Midbrain (tissue), 1 donor: ENCODE measurements at regions not wholly inside any gene's neighbourhood (a gene's known extent, or its start where the extent isn't known, plus 50 kb on each side); places are given as distances from the start of the nearest gene placed in this dataset.
A peak's percentile ranks its signal among the peaks of the same experiment; 100 is the strongest.

Experiments
- DNase-seq: peaks from one replicate; lab custom pipeline; 2025; lab: John Stamatoyannopoulos, UW

DNA sequence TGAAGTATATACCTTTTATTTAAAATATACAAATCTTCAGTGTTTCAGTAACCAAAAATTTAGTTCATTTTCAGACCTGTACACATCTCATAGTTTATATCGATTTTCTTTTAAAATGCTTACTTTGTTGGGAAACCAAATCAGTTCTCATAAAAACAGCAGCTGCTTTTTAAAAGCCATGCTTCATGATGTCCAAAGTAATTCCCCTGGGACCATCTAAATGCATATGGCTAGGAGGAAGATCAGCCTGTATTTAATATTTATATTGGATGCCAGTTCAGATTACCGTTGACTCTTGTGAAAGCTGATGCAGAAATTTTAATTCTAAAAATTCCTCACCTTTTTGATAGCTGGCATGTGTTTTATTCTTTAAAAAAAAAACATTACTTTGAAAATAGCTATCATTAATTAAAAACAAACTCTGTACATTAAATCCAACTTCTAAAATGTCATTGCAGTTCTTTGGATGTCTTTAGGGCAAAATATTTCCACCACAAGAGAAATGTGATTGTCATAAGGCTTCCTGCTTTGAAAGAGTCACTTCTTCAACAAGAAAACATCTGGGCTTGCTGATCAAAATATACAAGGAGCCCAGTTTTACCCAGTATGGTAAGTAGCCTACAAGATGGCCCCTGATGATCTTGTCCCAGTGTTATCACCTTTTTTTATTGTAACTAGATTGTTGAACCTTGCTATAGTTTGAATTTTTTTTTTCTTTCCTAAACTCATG lies 1242.9 kb upstream of the CDH6 start:
- DNase-seq: no peak

DNA sequence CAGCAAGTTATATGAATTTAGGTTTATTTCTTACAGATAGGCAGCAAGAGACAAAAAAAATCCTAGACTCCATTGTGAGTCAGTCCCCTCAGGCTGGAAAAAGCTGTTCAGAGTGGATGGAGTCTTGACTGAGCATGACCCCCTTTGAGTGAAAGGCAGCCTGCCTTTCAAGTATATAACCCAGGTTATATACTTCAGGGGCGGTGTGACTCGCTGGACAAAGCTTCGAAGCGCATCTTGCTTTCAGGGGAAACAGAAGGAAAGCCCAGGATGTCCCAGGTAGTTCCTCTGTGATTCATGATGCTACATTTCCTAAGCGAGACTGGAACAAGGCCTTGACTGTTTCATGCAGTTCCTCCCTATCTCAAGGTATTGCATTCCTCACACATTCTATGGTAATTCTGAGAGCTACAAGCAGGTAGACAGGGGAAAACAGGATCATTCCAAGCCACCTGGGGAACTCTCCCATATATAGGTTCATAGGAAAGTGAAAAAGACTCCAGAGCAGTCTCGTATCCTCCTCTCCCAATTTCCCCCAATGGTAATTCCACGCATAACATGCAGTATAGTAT lies 1244.1 kb upstream of the CDH6 start:
- no peak for DNase-seq

DNA sequence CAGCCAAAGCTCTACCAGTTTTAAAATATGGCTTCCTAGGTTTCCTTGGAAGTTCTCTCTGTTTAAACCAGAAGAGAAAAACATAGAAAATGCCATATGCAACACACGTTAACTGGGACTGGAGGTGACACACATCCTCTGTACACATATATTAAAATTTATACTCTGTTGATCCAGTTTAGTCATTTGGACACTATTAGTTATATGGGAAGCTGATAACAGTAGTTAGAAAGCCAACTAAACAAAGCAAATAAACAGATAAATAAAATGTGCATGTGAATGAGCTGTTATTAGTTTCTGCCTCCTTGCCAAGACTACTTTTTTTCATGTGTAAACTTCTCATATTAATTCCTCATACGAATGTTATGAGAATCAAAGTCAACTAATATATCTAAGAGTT lies 1249.2 kb upstream of the CDH6 start:
- no peak for DNase-seq

GRCh38 chr5:29942089-29942488 lies 1251.4 kb upstream of the CDH6 start:
- no peak for DNase-seq

GRCh38 chr5:29939988-29940387 lies 1253.5 kb upstream of the CDH6 start:
- no peak for DNase-seq

DNA sequence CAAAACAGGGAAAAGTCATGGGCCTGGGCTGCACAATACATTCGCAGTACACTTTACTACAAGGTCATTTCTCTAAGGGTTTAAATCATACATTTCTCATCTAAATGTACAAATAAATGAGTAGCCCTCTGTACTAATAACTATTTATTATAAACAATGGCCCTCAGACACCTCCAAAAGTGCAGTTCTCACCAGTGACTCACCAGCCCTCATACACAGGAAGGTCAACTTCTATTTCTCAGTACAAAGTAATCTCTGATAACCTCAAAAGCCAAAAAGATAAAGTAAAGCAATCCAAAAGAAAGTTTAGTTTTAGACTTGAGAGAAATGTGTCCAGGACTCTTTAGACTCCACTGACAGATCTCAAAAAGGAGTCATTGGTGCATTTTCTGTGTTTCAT lies 1258.1 kb upstream of the CDH6 start:
- no peak for DNase-seq

- DNase-seq: no peak
Observed at GRCh38 chr5:29930316-29930715, 1263.2 kb upstream of the CDH6 start.

GRCh38 chr5:29924107-29924506 lies 1269.4 kb upstream of the CDH6 start:
- DNase-seq: no peak

GRCh38 chr5:29905626-29906353 lies 1287.7 kb upstream of the CDH6 start:
- no peak for DNase-seq

DNA sequence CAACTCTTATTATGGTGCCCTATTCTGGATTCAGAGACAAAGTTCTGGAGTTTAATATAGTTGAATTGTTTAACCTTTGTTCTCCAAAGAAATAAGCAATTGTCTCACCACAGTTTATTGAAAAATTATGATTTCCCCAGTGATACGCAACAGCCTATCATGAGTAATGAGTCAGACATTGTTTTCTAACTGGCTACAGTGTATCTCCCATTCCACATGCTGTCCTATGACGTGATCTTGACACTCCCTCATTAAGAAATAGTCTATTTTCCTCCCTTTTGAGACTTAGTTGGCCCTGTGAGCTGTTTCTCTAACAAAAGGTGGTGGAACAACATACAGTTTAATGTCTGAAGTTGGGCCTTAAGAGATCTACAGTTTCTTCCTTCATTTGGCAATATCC lies 1290.6 kb upstream of the CDH6 start:
- DNase-seq: no peak

- DNase-seq: no peak
Observed at GRCh38 chr5:29899583-29899982, 1293.9 kb upstream of the CDH6 start.

GRCh38 chr5:29897916-29898315 lies 1295.6 kb upstream of the CDH6 start:
- DNase-seq: no peak

- no peak for DNase-seq
Observed at GRCh38 chr5:29896646-29897045, 1296.8 kb upstream of the CDH6 start.

- DNase-seq: no peak
Observed at GRCh38 chr5:29894668-29895067, 1298.8 kb upstream of the CDH6 start.

DNA sequence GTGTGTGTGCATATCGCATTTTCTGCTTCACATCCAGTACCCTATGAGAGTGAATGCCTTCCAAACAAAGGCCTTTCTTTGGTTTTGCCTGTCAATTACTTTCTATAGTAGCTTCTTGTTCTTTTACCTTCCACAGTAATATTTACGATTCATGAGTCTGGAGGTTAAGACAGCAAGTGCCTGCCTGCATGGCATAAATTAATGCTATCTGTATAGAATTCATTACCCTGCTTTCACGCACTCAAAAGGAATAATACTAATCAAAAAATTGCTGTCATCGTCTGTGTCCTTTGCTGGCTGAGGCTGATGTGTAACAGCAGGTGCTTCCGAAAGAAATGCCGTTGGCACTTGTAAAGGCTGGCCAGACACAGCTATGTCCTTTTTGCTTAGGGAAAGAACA lies 1304.4 kb upstream of the CDH6 start:
- peak; percentile 1 for DNase-seq

DNA sequence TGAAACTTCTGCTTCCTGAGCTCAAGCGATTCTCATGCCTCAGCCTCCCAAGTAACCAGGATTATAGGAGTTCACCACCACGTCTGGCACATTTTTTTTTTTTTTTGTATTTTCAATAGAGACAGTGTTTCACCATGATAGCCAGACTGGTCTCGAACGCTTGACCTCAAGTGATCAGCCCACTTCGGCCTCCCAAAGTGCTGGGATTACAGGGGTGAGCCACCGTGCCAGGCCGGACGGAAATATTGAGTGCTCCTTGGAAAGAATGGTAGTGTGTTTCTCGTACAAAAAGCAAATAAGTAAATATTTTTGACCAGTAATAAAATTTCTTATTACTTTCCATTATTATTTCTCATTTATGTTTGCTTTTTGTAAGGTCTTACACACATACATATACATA lies 1307.9 kb upstream of the CDH6 start:
- no peak for DNase-seq

DNA sequence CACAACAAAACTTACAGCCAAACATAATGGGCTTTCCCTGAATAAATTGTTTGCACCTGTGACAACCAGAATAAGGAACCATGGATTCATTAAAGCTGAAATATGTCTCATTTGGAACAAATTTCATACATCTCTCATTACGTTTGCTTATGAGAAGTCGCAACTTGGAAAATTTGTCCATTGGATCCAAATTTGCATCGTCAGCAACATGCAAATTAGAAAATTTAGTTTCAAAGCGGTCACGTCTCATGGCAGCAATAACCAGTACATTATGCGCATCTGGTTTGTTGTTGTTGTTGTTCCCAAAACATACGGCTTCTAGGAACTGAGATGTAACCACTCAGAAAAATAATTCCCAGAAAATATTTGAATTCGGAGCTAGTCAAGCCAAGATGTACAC lies 1311.5 kb upstream of the CDH6 start:
- no peak for DNase-seq

DNA sequence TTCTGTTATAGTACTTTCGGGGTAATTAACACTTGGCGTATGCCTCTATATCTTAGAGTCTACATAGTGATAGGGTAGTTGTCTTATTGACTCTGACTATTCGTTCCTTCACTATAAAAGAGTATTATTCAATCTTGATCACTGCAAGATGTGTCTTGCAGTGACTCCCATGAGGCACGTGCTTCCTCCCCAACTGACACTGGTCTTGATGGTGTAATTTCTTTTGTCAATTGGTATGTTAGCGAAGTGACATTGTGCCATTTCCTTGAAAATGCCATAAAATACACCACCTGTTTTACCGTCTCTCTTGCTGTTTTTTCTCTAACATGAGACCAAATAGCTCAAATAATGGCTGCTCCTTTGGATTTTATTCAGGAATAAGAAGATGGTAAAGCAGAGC lies 1314.1 kb upstream of the CDH6 start:
- no peak for DNase-seq

GRCh38 chr5:29878599-29878998 lies 1314.9 kb upstream of the CDH6 start:
- no peak for DNase-seq

- DNase-seq: no peak
Observed at GRCh38 chr5:29867155-29867554, 1326.3 kb upstream of the CDH6 start.

DNA sequence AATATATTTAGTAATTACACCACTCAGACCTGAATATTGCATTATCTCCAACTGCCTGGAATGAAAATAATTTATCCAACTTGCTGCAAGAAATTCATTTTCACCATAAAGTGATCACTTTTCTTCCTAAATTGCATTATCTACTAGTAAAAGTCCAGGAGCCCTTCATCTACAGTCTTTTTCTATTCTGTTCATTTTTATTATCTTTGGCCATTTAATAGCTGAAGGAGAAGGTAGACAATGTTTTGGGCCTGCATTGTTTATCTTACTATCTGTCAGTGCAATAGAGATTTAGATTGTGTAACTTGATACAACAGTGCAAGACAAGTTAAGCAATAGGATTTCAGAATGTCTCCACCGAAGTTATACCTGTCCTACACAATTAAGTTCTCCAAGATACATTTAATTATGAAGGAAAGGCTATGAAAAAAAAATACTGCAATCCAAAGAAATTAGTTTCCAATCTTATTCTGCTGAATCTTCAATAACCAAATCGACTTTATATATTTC lies 1339.7 kb upstream of the CDH6 start:
- DNase-seq: no peak

DNA sequence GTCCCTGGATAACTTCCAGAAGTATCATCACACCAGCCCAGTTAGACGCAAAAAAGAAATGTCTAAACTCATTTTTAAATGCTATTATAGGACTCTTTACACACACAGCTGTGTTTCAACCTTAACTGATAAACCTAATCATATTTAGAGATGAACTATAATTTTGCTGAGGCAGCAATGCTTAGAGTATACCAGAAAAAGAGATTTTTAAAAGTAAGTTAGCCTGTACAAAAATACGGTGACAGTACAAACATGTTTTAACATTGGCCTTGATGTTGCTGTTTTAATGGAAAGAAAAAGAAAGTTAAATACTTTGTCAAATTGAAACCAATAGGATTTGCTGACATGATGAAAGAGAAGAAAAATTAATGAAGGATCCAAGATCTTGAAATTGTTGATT lies 1341.2 kb upstream of the CDH6 start:
- DNase-seq: no peak

GRCh38 chr5:29845206-29845605 lies 1348.3 kb upstream of the CDH6 start:
- DNase-seq: no peak
